ENCODE measurements at regions not wholly inside any gene's neighbourhood (a gene's known extent, or its start where the extent isn't known, plus 50 kb on each side); places are given as distances from the start of the nearest gene placed in this dataset.

- Histone ChIP-seq H3K4me2 (ENCODE audit: control insufficient read depth, extremely low read depth, insufficient read depth, low read depth, low read length) (no peak overlapping the region), H3K27ac (ENCODE audit: control insufficient read depth, insufficient read depth, low read length) (no peak overlapping the region), H3K9ac (ENCODE audit: control insufficient read depth, extremely low read depth, insufficient read depth, low read length) (no peak overlapping the region), H3K27me3 (ENCODE audit: control insufficient read depth, extremely low read depth, insufficient read depth, low read length) (no peaks in the 10 kb centered on the region), H3K79me2 (ENCODE audit: control insufficient read depth, insufficient read depth, low read length) (no peaks in the 10 kb centered on the region), H3K4me1 (ENCODE audit: control insufficient read depth, extremely low read depth, insufficient read depth, low read length) (no peaks in the 10 kb centered on the region), H3K9me1 (ENCODE audit: control insufficient read depth, extremely low read depth, insufficient read depth, low read length) (no peaks in the 10 kb centered on the region), H3K36me3 (ENCODE audit: control insufficient read depth in 2 of 2, extremely low read depth in 1 of 2, insufficient read depth in 2 of 2, low read length in 2 of 2) (no peaks in the 10 kb centered on the region), H3K4me3 (ENCODE audit: control insufficient read depth in 2 of 3, extremely low read depth in 1 of 3, insufficient read depth in 2 of 3, low read depth in 1 of 3, low read length in 3 of 3) (no peak overlapping the region), H2AFZ (ENCODE audit: control insufficient read depth, low read length) (no peak overlapping the region), H4K20me1 (ENCODE audit: control insufficient read depth, extremely low read depth, insufficient read depth, low read length) (no peaks in the 10 kb centered on the region), H3K9me3 (ENCODE audit: control insufficient read depth, low read depth, low read length) (no peaks in the 10 kb centered on the region)
- FAIRE-seq (no peak), DNase-seq (ENCODE audit: low read depth, low spot score) (no peak)
- dilution Hi-C loops (cut with MboI; ENCODE audit: extremely low pct_ligation_motif_present, low sequenced_read_pairs) = no loop called here
- TF ChIP-seq EZH2 (IDR thresholded peaks at IDR 0.05; ENCODE audit: low read length) (no peak), CTCF (optimal IDR thresholded peaks at IDR 0.05 in 1 of 3, IDR thresholded peaks at IDR 0.05 in 1 of 3, conservative IDR thresholded peaks at IDR 0.05 in 1 of 3; ENCODE audit: extremely low read depth in 1 of 3, insufficient read depth in 2 of 3, low read length in 3 of 3) (no peak)
These were observed 61.3 kb upstream of the AVPR1A start for GRCh38 chr12:63212316-63212715.

GRCh38 chr12:63208956-63209355 is 58.0 kb upstream of the AVPR1A start:
- Histone ChIP-seq H3K4me1 (ENCODE audit: control insufficient read depth, extremely low read depth, insufficient read depth, low read length) (no peaks in the 10 kb centered on the region), H3K4me3 (ENCODE audit: control insufficient read depth in 2 of 3, extremely low read depth in 1 of 3, insufficient read depth in 2 of 3, low read depth in 1 of 3, low read length in 3 of 3) (no peak overlapping the region), H2AFZ (ENCODE audit: control insufficient read depth, low read length) (no peak overlapping the region), H3K4me2 (ENCODE audit: control insufficient read depth, extremely low read depth, insufficient read depth, low read depth, low read length) (no peak overlapping the region), H3K9me3 (ENCODE audit: control insufficient read depth, low read depth, low read length) (no peaks in the 10 kb centered on the region), H3K36me3 (ENCODE audit: control insufficient read depth in 2 of 2, extremely low read depth in 1 of 2, insufficient read depth in 2 of 2, low read length in 2 of 2) (no peaks in the 10 kb centered on the region), H3K9ac (ENCODE audit: control insufficient read depth, extremely low read depth, insufficient read depth, low read length) (no peak overlapping the region), H3K79me2 (ENCODE audit: control insufficient read depth, insufficient read depth, low read length) (no peaks in the 10 kb centered on the region), H3K9me1 (ENCODE audit: control insufficient read depth, extremely low read depth, insufficient read depth, low read length) (no peaks in the 10 kb centered on the region), H3K27me3 (ENCODE audit: control insufficient read depth, extremely low read depth, insufficient read depth, low read length) (no peaks in the 10 kb centered on the region), H4K20me1 (ENCODE audit: control insufficient read depth, extremely low read depth, insufficient read depth, low read length) (no peaks in the 10 kb centered on the region), H3K27ac (ENCODE audit: control insufficient read depth, insufficient read depth, low read length) (no peak overlapping the region)
- dilution Hi-C loops (cut with MboI; ENCODE audit: extremely low pct_ligation_motif_present, low sequenced_read_pairs) = no loop called here
- no peak for FAIRE-seq
- TF ChIP-seq CTCF (optimal IDR thresholded peaks at IDR 0.05 in 1 of 3, IDR thresholded peaks at IDR 0.05 in 1 of 3, conservative IDR thresholded peaks at IDR 0.05 in 1 of 3; ENCODE audit: extremely low read depth in 1 of 3, insufficient read depth in 2 of 3, low read length in 3 of 3) (no peak), EZH2 (IDR thresholded peaks at IDR 0.05; ENCODE audit: low read length) (no peak)
- DNase-seq (ENCODE audit: low read depth, low spot score) = no peak
